OCI-LY7 (cell line): ENCODE measurements at regions not wholly inside any gene's neighbourhood (a gene's known extent, or its start where the extent isn't known, plus 50 kb on each side); places are given as distances from the start of the nearest gene placed in this dataset.

Experiments
- BruUV-seq: library from RNA; stranded (reverse); fragments of 400-500 nt; replicated peaks from 2 replicates; lab custom pipeline; 2021; lab: Mats Ljungman, UMichigan
- CTCF ChIA-PET: fragments of 300-600 bp; sonication (Branson Sonifier 250); formaldehyde crosslinking; loops from one replicate; lab custom pipeline; 2022; ENCODE audit warnings: antibody characterized with exemption; ENCODE audit not compliant: unreplicated experiment; lab: Charles Lee
- POLR2A ChIA-PET: fragments of 300-600 bp; sonication (Branson Sonifier 250); formaldehyde crosslinking; loops from one replicate; lab custom pipeline; 2022; ENCODE audit warnings: antibody characterized with exemption; lab: Charles Lee
- DNase-seq: peaks from one replicate; pipeline ENCODE4 v3.0.0-alpha.2; 2015; ENCODE audit warnings: low spot score
- H2AFZ ChIP-seq: fragments of 200-600 bp; sonication (generic), shearing (Covaris generic); 2 replicates; pipeline ENCODE4 v1.6.1; 2014; ENCODE audit warnings: mild to moderate bottlenecking, antibody characterized with exemption, low read length, moderate library complexity
- H3K27ac ChIP-seq: fragments of 200-600 bp; sonication (generic); 2 replicates; pipeline ENCODE4 v1.5.1; 2014; ENCODE audit warnings: mixed run types, low read depth, mild to moderate bottlenecking, moderate library complexity, low read length, inconsistent platforms; ENCODE audit not compliant: poor library complexity, severe bottlenecking
- H3K36me3 ChIP-seq: fragments of 200-600 bp; sonication (generic); 2 replicates; pipeline ENCODE4 v1.6.1; 2014; ENCODE audit warnings: mild to moderate bottlenecking, antibody characterized with exemption, low read length, moderate library complexity, mixed read lengths; ENCODE audit not compliant: insufficient read depth
- H3K4me1 ChIP-seq: fragments of 200-600 bp; sonication (generic); 2 replicates; pipeline ENCODE4 v1.5.1; 2014; ENCODE audit warnings: mild to moderate bottlenecking, low read length; ENCODE audit not compliant: insufficient read depth, poor library complexity, severe bottlenecking
- H3K4me2 ChIP-seq: fragments of 200-600 bp; sonication (generic); 2 replicates; pipeline ENCODE4 v1.6.1; 2014; ENCODE audit warnings: mild to moderate bottlenecking, low read length
- H3K4me3 ChIP-seq: fragments of 200-600 bp; sonication (generic); 2 replicates; pipeline ENCODE4 v1.5.1; 2014; ENCODE audit warnings: mild to moderate bottlenecking, low read depth, low read length; ENCODE audit not compliant: poor library complexity, severe bottlenecking
- H3K79me2 ChIP-seq: fragments of 200-600 bp; sonication (generic); 2 replicates; pipeline ENCODE4 v1.6.1; 2016; ENCODE audit warnings: low read depth, mild to moderate bottlenecking, low read length, moderate library complexity, mixed read lengths; ENCODE audit not compliant: insufficient read depth
- H3K9me2 ChIP-seq: fragments of 200-600 bp; sonication (generic); 2 replicates; pipeline ENCODE4 v1.6.1; 2016; ENCODE audit warnings: mild to moderate bottlenecking, low read length, mixed read lengths; ENCODE audit not compliant: insufficient read depth
- H3K9me3 ChIP-seq: fragments of 200-600 bp; sonication (generic); 2 replicates; pipeline ENCODE4 v1.6.1; 2014; ENCODE audit warnings: mild to moderate bottlenecking, mixed run types, low read length, mixed read lengths
- H4K20me1 ChIP-seq: fragments of 200-600 bp; sonication (generic); 2 replicates; pipeline ENCODE4 v1.6.1; 2014; ENCODE audit warnings: mild to moderate bottlenecking, antibody characterized with exemption, low read length, moderate library complexity, mixed read lengths; ENCODE audit not compliant: insufficient read depth
- EZH2phosphoT487 ChIP-seq: fragments of 200-600 bp; sonication (generic); IDR thresholded peaks from 2 replicates; pipeline ENCODE4 v1.6.1; 2018; ENCODE audit warnings: low read depth, borderline replicate concordance, mild to moderate bottlenecking, mixed run types, antibody characterized with exemption, low read length, moderate library complexity, mixed read lengths
- intact Hi-C: fragments of 100-400 bp; cut with micrococcal nuclease; formaldehyde crosslinking; loops from one replicate; pipeline ENCODE4 v1.10.0; 2022; ENCODE audit not compliant: unreplicated experiment
- TF ChIP-seq, protein P1 (sequence below): fragments of 200-600 bp; sonication (generic); conservative IDR thresholded peaks from 2 replicates; pipeline ENCODE4 v1.5.1; 2014; ENCODE audit warnings: mild to moderate bottlenecking, antibody characterized with exemption, low read length, moderate library complexity, mixed read lengths

DNA sequence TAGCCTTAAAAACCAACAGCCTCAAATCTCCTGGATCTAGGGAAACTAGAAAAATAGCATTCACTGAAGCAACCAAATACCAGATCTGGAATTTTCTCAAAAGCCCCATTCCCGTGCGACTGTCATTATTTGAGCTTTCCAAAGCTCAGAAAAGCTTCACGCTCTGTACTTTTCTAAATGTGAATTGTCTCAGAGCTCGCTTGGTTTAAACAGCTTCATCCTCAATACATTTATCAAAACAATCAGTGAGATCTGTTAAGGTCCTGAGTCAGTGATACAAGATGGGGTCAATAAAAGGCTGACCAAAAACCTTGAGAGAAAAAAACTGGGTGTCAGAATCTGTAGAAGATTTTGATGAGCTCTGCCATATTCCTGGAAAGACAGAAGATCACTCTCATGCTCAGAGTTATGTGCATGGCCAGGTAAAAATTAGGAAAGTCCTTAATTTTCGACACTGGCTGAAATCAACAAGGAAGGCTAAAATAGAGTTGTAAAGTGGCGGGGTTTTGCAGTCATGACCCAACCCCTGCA lies 60.2 kb upstream of the VPREB1 start:
- intact Hi-C loops, result no loop called here
- Histone ChIP-seq H3K4me1 (peaks cover 14% of the 10 kb centered on the region), H3K27ac (no peak overlapping the region), H3K36me3 (peaks cover 4% of the 10 kb centered on the region), H2AFZ (no peak overlapping the region), H3K9me3 (no peaks in the 10 kb centered on the region), H3K4me3 (no peak overlapping the region), H3K9me2 (no peaks in the 10 kb centered on the region), H3K4me2 (no peak overlapping the region), H4K20me1 (no peaks in the 10 kb centered on the region), H3K79me2 (no peaks in the 10 kb centered on the region)
- TF ChIP-seq, protein P1, sequence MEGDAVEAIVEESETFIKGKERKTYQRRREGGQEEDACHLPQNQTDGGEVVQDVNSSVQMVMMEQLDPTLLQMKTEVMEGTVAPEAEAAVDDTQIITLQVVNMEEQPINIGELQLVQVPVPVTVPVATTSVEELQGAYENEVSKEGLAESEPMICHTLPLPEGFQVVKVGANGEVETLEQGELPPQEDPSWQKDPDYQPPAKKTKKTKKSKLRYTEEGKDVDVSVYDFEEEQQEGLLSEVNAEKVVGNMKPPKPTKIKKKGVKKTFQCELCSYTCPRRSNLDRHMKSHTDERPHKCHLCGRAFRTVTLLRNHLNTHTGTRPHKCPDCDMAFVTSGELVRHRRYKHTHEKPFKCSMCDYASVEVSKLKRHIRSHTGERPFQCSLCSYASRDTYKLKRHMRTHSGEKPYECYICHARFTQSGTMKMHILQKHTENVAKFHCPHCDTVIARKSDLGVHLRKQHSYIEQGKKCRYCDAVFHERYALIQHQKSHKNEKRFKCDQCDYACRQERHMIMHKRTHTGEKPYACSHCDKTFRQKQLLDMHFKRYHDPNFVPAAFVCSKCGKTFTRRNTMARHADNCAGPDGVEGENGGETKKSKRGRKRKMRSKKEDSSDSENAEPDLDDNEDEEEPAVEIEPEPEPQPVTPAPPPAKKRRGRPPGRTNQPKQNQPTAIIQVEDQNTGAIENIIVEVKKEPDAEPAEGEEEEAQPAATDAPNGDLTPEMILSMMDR, result no peak
- no peak for TF ChIP-seq EZH2phosphoT487
- BruUV-seq, result no TSS peak
- DNase-seq, result no peak
- ChIA-PET POLR2A (interaction anchor here (0.7 to 9.4 kb wide), 3 partner anchors 14 to 1396 kb away, joined by 3 to 148 read pairs (median 3); no protein-coding TSS in a partner anchor), CTCF (interaction anchor here (0.6 to 1.6 kb wide), 3 partner anchors 14 to 22 kb away, joined by 3 to 4 read pairs (median 3); no protein-coding TSS in a partner anchor)

DNA sequence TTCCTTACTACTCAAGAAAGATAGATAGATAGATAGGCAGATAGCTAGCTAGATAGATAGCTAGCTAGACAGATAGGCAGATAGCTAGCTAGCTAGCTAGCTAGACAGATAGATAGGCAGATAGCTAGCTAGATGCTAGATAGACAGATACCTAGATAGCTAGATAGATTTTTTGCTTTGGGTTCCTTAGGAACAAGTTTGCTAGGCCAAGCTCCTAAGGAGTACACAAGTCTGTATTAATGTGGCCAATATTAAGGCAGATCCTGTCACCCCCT lies 61.7 kb upstream of the VPREB1 start:
- CTCF ChIA-PET, result interaction anchor here (1.4 kb wide), 1 partner anchor 15 kb away, joined by 3 read pairs; no protein-coding TSS in a partner anchor
- H3K9me3 ChIP-seq, result no peaks in the 10 kb centered on the region
- no peak overlapping the region for H3K4me2 ChIP-seq
- H3K79me2 ChIP-seq, result no peaks in the 10 kb centered on the region
- intact Hi-C loops, result no loop called here
- no peak overlapping the region for H3K27ac ChIP-seq
- no peak for TF ChIP-seq EZH2phosphoT487
- TF ChIP-seq, protein P1, result no peak
- no peak overlapping the region for H3K4me3 ChIP-seq
- H2AFZ ChIP-seq, result peak overlapping the region; percentile 25; the same call in 1 of the 2 replicates
- no TSS peak for BruUV-seq
- H3K9me2 ChIP-seq, result no peaks in the 10 kb centered on the region
- H3K4me1 ChIP-seq, result peaks cover 28% of the 10 kb centered on the region
- H3K36me3 ChIP-seq, result peaks cover 4% of the 10 kb centered on the region
- no peak for DNase-seq
- no peaks in the 10 kb centered on the region for H4K20me1 ChIP-seq
- POLR2A ChIA-PET, result interaction anchor here (1.7 to 9.4 kb wide), 3 partner anchors 14 to 20 kb away, joined by 6 to 148 read pairs (median 10); no protein-coding TSS in a partner anchor
